DMS114 treated with DMSO at 0.1 percent for 48 hours (cell line): ENCODE measurements at regions not wholly inside any gene's neighbourhood (a gene's known extent, or its start where the extent isn't known, plus 50 kb on each side); places are given as distances from the start of the nearest gene placed in this dataset.

Source experiments
- DNase-seq: peaks from one replicate; lab custom pipeline; 2025; ENCODE audit not compliant: unreplicated experiment; lab: John Stamatoyannopoulos, UW

DNA sequence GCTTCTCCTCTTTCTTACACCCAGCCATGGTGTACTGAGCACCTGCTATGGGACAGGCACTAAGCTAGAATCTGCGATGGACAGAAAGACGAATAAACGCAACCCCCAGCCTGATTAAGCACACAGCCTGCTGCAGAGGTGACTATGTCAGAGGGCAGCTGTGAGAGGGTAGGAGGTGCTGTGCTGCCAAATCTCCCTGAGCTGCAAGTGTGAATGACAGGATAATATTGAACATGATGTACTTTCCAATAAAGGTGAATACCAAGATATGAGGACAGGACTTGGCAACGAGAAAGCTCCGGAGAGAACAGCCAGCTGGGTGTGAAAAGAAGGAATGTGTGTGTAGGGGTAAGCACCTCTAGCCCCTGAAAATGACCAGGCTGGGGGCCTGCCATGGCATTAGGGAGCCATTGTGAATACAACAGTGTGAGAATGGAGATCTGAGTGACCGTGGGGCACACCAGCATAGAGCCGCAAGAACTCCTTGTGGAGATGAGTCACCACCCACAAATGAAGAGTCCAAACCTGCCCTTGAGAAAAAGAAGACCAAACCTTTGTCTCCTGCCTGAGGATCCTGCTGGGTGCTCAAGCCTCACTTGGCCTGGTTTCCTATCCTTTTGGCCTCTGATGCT, 83.0 kb upstream of the ATF3 start:
- no peak for DNase-seq

DNA sequence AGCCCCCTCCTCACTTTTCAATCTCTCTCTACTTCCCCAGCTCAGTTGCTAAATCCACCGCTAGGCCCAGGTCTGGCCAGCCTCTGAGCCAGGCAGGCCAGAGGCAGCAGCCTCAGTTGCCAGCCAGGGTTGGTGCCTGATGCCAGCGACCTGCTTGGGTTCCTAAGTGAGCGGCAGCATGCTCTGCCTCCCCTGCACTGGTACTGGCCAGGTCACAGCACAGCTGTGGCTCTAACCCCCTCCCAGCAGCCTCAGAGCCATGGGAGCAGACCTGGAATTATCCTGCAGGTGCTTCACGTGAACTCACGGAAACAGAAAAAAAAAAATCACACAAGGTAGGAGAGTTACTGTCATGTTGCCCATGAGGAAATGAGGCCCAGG, 82.5 kb upstream of the ATF3 start:
- no peak for DNase-seq

DNA sequence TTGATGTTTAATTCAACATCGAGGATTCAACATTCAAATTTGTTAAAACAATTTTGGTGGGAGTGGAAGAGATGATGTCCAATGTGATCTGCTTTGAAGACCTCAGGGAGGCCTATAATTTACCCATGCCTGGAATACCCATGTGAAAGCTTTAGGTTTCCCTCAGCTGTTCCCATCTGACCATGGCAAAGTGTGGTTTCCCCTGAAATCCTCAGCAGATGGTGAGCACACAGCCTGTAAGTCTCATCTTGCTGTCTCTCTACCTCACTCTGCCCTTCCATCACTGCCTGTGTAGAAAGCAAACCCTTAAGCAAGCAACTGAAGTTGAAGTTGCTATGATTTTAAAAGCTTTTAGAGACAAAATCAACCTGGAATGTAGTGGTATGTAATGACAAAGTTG, 80.1 kb upstream of the ATF3 start:
- no peak for DNase-seq

DNA sequence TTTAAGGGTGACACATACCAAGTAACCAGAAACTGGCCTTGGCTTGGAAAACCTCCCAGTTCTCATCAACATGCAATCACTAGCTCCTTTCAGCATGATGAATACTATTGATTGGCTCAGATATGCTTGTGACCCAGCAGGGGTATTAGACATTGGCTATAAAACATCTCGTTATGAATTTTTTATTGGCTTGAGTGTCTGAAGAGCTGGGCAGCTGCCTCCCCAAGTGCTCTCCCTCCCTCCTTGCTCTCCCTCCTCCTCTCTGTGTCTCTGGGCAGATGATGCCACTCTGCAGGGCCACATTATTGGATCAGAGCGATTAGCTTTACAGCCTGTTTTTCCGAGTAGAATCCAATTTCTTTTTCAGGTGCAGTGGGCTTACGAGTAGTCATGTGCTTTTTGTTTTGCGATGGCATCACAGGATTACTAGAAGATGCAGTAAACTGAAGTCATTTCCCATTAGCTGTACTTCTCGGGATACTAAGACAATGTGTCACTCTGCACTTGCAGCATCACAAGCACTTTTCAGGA, 79.3 kb upstream of the ATF3 start:
- no peak for DNase-seq

DNA sequence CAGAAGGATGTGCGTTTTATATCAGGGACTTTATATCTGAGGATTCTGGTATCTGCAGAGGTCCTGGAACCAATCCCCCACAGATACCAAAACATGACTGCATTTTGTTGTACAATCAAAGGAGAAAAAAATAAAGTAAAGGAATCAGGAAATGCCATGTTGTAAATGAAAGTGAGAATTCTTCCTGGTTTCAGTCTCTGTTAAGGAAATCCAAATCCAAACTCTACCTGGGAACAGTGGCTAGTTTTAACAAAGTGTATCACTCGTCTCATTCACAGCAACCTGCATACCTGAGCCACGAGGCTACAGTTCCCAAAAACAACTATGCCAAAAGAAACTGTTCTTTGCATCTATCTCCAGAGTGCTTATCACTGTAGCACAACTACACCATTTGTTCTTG, 77.3 kb upstream of the ATF3 start:
- no peak for DNase-seq

DNA sequence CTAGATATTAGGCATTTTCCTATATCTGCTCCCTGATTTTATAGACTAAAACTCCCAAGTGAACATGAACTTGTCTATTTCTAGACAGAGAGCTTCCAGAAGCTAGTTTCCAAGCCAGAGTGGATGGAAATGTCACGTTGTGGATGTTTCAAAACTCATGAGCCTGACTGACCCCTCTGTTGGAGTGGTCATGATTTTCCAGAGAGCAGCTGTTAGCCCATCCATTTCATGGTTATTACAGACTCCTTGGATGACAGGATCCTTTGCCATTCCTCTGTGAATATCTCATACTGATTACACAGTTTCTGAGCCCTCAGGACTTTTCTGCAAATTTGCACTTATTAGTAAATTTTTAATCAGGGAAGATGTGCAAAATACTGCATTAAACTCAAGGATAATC, 76.8 kb upstream of the ATF3 start:
- no peak for DNase-seq

DNA sequence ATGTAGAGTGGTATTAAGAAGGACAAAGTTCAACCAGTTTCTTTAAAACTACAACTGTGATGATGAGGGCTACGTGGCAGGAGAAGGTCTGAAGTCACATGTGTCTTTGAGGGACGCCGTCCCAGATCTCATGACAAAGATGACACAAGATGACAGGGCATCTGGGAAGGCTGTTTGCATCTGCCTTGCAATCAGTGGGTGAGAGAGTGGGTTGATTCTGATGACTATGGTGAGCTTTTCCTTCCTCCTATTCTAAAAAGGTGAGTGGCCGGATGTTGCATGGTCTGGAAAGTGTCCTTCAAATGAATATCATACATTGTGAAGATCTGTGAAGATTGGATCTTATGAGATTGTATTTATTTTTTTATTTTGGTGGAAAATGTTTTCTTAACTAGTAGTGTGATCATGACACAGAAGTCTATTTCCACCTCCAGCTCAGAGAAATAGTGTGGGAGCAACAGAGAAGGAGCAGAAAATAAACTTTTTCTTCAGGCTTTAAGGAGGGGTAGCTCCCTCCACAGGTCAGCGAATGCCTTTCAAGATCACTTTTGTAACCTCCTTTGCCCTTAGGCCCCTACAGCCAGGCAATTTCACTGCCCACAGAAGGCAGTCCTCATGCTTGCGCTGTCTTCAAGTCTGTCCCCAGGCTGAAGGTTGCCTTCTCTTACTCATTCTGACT, 76.0 kb upstream of the ATF3 start:
- DNase-seq, result no peak

DNA sequence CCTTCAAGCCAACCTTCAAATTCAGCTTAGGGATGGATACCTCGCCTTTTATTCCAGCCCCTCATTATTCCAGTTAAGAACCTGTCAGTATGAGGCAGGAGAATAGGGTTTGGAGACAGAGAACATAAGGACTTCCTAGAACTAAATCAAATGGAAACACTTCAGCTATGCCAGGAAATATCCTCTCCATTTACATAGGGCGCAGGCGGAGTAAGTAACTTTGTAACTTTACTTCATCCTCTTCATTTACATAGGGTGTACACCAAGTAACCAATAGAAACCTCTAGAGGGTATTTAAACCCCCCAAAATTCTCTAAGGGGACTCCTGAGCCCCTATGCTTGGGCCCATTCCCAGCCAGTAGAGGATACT, 75.4 kb upstream of the ATF3 start:
- DNase-seq, result no peak

DNA sequence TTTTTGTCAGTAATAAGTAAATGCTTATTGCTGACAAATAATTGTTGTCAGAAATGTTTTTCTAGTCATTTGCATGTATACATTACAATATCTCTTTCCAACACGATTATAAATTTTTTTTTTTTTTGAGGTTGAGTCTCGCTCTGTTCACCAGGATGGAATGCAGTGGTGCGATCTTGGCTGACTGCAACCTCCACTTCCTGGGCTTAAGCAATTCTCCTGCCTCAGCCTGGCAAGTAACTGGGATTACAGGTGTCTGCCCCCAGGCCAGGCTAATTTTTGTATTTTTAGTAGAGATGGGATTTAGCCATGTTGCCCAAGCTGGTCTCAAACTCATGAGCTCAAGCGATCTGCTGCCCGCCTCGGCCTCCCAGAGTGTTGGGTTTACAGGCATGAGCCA, 72.0 kb upstream of the ATF3 start:
- DNase-seq, result no peak

DNA sequence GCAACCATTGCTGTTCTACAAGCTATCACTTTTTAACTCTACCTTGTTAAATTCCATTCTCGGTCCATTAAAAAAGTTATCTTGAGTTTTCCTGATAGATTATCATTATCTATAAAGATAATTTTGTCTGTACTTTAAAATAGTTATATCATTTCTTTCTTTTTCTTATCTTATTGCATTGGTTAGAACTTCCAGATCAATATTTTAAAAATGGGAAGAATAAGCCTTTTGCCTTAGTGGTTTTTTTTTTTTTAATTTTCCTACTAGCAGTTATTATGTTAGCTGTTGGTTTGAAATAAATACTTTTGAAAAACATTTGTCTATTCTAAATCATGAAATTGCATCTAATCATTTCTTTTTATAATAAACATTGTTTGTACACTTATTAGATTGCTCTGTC, 71.0 kb upstream of the ATF3 start:
- DNase-seq, result no peak

DNA sequence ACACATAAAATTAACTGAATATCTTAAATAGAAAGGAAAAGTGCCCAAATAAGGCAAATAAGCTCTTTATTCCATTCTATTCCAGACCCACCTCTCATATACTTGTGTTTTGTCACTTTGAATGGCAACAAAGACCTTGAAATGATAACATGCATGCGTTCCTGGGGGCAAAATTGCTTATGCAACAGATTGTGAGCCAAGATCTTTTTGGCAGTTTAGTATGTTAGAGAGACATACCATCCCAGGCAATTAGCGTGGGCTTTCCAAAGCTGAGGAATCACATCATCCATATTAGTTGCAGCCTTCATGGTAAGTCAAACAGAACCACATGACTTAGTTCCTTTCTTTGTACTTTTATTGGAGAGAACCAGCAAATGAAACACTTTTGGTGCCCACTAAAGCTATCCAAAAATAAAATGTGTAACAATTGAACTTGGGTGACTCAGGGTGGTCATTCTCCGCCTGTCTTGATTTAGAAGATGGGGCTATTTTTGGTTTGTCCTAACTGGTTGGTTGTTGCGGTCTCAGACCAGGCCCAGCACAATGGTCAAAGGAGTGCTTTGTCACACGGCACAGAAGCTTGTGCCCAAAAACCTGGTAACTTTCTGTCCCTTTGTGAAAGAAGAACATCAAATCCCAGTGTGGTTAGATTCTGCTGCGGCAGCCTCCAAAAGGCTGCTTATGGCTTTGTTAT, 68.7 kb upstream of the ATF3 start:
- DNase-seq, result no peak

DNA sequence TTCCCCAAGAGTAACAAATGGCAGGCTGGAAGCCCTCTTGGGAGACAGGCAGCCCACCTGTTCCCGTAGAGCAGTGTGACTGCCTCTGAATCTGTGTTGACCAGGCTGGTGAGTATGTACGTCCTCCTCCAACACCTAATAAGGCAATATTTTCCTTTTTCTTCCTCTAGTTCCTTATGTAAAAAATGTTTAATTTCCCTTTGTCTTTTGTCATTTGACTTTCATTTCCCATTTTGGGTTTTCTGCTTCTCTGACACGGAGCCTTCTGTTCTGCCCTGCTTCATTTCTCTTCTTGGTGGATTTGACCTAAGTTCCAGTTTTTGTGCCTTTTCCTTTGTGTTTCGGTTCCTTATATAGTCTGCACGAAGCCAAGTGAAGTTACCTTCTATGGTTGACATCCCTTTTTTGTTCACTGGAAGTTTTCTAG, 65.8 kb upstream of the ATF3 start:
- no peak for DNase-seq

DNA sequence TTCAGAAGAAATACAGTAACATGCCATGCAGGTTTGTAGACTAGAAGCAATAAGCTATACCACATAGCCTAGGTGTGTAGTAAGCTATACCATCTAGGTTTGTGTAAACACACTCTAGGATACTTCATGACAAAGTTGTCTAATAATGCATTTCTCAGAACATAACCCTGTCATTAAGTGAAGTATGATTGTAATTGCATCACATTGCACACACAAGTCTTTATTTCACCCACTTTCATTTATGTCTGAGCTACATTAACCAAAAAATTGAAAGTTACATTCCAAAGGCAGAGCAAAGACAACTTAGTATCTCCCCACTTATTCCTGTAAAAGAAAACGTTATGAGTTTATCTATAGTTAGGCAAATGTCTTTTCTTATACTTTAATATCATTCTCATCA, 64.5 kb upstream of the ATF3 start:
- no peak for DNase-seq

DNA sequence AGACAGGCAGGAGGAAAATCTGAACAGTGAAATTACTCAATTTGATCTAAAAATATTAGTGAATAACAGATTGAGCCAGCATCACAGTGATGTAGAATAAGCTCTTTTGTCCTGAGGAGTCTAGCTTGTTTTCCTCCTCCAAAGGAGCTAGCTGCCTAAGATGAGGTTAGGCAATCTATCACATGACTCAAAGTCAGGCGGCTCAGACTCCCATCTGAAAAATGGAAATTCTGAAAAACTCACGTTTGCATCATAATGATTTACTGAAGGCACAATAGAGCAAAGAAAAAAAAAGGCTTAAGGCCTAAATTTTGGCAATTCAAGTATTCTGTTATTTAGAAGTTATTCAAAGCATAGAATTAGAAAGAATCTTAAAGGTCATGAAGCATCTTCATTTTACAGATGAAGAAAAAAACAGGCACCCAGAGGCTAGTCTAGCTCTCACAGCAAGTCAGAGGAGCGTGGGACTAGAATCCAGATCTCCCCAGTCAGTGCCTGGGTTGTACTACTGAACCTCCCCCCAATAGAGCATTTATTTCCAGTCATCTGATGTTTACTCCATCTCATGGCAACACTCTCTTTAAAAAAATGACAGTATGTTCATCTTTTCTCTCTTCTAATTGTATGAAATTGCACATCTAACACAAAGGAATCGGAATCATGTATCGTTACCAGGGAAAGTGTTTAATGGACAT, 62.5 kb upstream of the ATF3 start:
- no peak for DNase-seq

DNA sequence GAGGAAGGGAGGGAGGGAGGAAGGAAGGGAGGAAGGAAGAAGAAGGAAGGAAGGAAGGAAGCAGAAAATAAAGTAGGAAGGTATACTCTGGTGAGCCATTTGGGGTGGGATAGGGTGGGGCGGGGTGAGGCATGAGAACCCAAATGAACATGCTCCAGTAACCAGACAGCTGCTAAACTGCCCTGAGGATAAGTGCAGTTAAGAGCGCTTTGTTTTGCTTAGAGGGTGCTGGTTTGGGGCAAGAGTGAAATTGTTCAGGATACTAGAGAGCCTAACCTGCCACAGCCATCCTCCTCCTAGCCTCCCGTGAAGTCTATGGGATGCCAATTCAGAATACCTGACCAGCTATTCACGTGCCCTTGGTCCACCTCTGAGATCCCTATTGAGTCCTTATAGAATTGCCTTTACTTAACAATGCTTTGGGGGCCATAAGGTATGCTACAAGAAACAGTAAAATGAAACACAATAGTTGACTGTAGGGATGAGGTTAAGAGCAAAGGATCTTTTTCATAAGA, 59.0 kb upstream of the ATF3 start:
- no peak for DNase-seq

DNA sequence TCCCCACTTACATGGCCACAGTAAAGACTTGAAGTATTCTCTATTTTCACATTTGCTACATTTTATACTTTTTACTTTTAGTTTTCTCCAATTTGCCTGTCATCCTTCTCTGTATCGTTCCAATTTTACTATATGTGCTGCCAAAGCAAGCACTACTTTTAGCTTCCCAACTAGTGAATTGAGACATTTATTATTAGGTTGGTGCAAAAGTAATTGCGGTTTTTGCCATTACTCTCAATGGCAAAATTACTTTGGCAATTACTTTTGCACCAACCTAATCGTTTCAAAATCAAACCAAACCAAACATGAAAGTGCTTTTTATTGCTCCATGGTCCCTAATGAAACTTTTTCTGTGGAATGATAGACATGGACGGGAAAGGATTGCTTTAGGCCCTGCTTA, 56.6 kb upstream of the ATF3 start:
- no peak for DNase-seq

DNA sequence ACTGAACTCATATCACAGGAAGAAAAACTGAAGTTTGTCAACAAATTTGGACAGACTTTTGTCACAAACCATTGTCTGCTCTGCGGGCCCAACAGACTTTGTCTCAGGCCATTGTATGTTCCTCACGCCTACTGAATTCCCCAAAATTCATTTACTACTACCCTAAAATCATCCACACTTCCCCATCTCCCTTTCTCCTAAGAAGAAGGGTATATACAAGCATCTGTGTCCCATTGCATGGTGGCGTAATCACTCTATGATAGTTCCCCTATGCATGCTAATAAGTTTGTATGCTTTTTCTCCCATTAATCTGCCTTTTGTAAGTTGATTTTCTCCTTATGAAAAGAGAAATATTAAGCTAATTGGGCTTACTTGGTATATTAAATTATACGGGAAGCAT, 54.9 kb upstream of the ATF3 start:
- no peak for DNase-seq

DNA sequence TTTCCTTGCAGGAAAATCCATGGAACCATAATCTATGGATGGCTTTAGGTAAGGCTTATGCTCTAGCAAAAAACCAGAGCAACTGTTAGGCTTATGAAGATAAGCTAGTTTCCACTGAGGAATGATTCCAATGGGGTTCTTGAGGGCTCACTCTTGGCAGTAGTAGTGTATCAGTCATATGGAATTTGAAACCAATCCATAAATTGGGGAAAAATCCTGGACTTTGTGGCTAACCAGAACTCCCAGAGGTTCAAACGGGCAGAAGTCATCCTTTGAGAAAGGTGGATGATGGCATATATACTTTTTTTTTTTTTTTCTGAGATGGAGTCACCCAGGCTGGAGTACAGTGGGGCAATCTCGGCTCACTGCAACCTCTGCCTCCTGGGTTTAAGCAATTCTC, 54.2 kb upstream of the ATF3 start:
- no peak for DNase-seq

DNA sequence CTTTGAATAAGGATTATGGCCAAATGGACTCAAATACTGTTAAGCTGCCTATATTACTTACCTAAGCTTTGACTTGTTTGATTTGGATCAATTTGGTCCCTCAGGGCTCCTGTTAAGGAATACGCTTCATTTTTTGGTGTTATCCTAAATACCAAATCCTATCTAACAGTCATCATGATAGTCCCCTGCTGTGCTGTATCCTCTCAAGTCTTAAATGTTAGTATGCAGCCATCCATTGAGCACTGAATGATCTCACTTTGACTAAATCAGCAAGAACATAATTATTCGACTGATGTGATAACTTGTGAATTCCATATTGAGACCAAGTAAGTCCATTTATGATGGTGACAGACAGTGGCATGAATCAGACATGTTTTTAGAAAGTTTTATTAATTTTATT, 53.1 kb upstream of the ATF3 start:
- DNase-seq, result no peak

DNA sequence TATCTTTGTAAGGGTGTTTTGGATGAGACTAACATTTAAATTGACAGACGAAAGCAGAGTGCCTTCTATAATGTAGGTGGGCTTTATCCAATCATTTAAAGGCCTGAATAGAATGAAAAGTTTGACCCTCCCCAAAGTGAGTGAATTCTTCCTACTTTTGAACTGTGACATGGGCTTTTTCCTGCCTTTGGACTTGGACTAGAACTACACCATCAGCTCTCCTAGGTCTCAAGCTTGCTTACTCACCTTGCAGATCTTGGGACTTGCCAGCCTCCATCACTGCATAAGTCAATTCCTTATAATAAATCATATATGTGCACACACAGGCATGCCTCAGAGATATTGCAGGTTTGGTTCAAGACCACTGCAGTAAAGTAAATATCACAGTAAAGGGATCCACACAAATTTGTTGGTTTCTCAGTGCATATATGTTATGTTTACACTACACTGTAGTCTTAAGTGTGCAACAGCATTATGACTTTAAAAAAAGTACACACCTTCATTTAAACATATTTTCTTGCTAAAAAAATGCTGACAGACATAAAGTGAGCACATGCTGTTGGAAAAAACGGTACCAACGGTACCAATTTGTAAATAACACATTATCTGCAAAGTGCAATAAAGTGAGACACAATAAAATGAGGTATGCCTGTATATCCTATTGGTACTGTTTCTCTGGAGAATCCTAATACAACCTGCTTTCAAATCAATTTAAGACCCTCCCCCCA, 51.6 kb upstream of the ATF3 start:
- no peak for DNase-seq
